Caco-2 (cell line): ENCODE measurements at regions not wholly inside any gene's neighbourhood (a gene's known extent, or its start where the extent isn't known, plus 50 kb on each side); places are given as distances from the start of the nearest gene placed in this dataset.
A peak's percentile ranks its signal among the peaks of the same experiment; 100 is the strongest.

Experiments used
- BruUV-seq: library from RNA; stranded (reverse); fragments of 400-500 nt; replicated peaks from 2 replicates; lab custom pipeline; 2021; lab: Mats Ljungman, UMichigan
- CTCF ChIA-PET: fragments of 300-600 bp; sonication (Branson Sonifier 250); formaldehyde crosslinking; loops from one replicate; lab custom pipeline; 2022; ENCODE audit warnings: antibody characterized with exemption; lab: Charles Lee
- POLR2A ChIA-PET: fragments of 300-600 bp; sonication (Branson Sonifier 250); formaldehyde crosslinking; loops from one replicate; lab custom pipeline; 2022; ENCODE audit warnings: antibody characterized with exemption; lab: Charles Lee
- DNase-seq, 2 experiments: peaks; one replicate each; pipeline versions ENCODE4 v3.0.0 to v3.0.0-alpha.2; 2020 to 2022
- H3K27me3 ChIP-seq: replicated peaks from 2 replicates; pipeline ENCODE4 v1.6.0; 2011; ENCODE audit warnings: low read length; ENCODE audit not compliant: control insufficient read depth, insufficient read depth
- H3K36me3 ChIP-seq: 2 replicates; pipeline ENCODE4 v1.5.1; 2011; ENCODE audit warnings: low read length; ENCODE audit not compliant: control insufficient read depth, insufficient read depth
- H3K4me1 ChIP-seq: fragments of 250-450 bp; sonication (Bioruptor Pico); 2 replicates; pipeline ENCODE4 v1.5.1; 2020; ENCODE audit warnings: mild to moderate bottlenecking
- H3K4me3 ChIP-seq: 2 replicates; pipeline ENCODE4 v1.5.1; 2011; ENCODE audit warnings: low read depth, mild to moderate bottlenecking, control low read depth, low read length
- H3K9me3 ChIP-seq: fragments of 250-450 bp; sonication (Bioruptor Pico); 2 replicates; pipeline ENCODE4 v1.5.1; 2020; ENCODE audit warnings: mild to moderate bottlenecking, moderate library complexity
- H3K27ac Mint-ChIP-seq: one replicate; pipeline ENCODE4 v1.8.0; 2022; ENCODE audit warnings: mixed read lengths; ENCODE audit not compliant: unreplicated experiment
- H3K27me3 Mint-ChIP-seq: one replicate; pipeline ENCODE4 v1.8.0; 2022; ENCODE audit warnings: mixed read lengths; ENCODE audit not compliant: insufficient read depth, unreplicated experiment
- H3K36me3 Mint-ChIP-seq: one replicate; pipeline ENCODE4 v1.8.0; 2022; ENCODE audit warnings: mild to moderate bottlenecking, mixed read lengths; ENCODE audit not compliant: insufficient read depth, unreplicated experiment
- H3K4me1 Mint-ChIP-seq: one replicate; pipeline ENCODE4 v1.8.0; 2022; ENCODE audit warnings: low read depth, mixed read lengths; ENCODE audit not compliant: unreplicated experiment
- H3K4me3 Mint-ChIP-seq: one replicate; pipeline ENCODE4 v1.8.0; 2022; ENCODE audit warnings: mild to moderate bottlenecking, moderate library complexity, mixed read lengths; ENCODE audit not compliant: unreplicated experiment
- H3K9me3 Mint-ChIP-seq: one replicate; pipeline ENCODE4 v1.8.0; 2022; ENCODE audit warnings: mixed read lengths; ENCODE audit not compliant: unreplicated experiment
- intact Hi-C: fragments of 100-400 bp; cut with micrococcal nuclease; formaldehyde crosslinking; loops from one replicate; pipeline ENCODE4 v1.10.0; 2022; ENCODE audit not compliant: unreplicated experiment
- TF ChIP-seq, protein P1 (sequence below), 2 experiments: fragments of 200-600 bp in 1 of 2; IDR thresholded peaks; 1 replicate in 1 of 2; 2 replicates in 1 of 2; pipeline versions ENCODE4 v1.5.1 to v1.8.0; 2011 to 2022; ENCODE audit warnings: antibody characterized with exemption in 1 of 2, control low read depth in 1 of 2, inconsistent platforms in 1 of 2, low read depth in 1 of 2, low read length in 1 of 2, mild to moderate bottlenecking in 1 of 2, moderate library complexity in 1 of 2; ENCODE audit not compliant: insufficient read depth in 1 of 2, severe bottlenecking in 1 of 2, unreplicated experiment in 1 of 2

DNA sequence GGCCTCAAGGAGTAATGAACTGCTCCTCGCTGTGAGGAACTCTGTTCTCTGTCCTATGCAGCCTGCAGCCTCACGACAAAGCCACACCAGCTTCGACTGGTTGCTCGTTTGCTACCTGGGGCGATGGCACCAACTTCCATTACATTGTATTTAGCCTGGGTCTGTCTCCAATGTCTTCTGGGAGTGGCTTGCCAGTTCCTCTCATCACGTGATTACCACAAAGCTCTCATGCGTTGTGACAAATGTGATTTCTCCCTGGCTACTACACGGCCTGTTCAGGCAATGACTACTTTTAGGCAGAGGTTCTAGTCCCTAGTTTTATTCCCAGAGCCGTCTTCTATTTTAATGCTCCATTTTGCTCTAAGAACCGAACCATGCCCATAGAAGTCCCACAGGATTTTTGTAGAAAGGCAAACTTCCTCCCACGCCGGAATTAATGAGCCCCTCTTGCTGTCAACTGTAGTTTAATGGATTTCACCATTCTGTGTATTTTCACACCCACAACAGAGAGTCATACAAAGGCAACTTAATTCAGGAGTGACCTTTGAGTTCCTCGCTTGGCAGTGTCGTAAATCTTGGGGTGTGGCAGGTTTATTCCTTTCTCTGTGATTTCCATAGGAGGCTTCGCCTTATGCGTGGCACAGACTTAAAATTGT is 351.9 kb downstream of the EFNB2 start:
- no TSS peak for BruUV-seq

DNA sequence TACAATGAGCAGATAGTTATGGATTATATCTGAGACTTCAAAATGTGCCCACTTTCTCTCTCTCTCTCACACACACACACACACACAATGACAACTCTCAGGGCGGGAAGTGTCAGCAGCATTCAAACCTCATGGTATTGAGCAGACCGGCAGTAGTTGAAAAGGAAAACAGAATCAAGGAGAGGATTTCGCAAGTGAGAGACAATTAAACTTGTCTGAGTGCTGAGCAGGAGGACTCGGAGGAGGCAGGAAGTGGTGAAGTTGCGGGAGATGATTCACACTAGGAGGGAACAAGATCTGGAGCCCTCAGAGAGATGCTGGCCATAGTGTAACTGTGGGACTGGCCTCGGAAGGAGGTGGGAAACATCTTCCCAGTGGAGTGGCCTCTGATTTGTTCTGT is 353.1 kb downstream of the EFNB2 start:
- no peak overlapping the region for H3K4me3 ChIP-seq
- no peaks in the 10 kb centered on the region for H3K36me3 ChIP-seq
- Mint-ChIP-seq H3K27me3 (no peaks in the 10 kb centered on the region), H3K27ac (peak overlapping the region; percentile 30), H3K36me3 (no peaks in the 10 kb centered on the region), H3K4me1 (peaks cover 42% of the 10 kb centered on the region), H3K4me3 (no peak overlapping the region), H3K9me3 (peaks cover 24% of the 10 kb centered on the region)
- no TSS peak for BruUV-seq
- ChIA-PET POLR2A (no interaction called here), CTCF (no interaction called here)
- TF ChIP-seq, protein P1, sequence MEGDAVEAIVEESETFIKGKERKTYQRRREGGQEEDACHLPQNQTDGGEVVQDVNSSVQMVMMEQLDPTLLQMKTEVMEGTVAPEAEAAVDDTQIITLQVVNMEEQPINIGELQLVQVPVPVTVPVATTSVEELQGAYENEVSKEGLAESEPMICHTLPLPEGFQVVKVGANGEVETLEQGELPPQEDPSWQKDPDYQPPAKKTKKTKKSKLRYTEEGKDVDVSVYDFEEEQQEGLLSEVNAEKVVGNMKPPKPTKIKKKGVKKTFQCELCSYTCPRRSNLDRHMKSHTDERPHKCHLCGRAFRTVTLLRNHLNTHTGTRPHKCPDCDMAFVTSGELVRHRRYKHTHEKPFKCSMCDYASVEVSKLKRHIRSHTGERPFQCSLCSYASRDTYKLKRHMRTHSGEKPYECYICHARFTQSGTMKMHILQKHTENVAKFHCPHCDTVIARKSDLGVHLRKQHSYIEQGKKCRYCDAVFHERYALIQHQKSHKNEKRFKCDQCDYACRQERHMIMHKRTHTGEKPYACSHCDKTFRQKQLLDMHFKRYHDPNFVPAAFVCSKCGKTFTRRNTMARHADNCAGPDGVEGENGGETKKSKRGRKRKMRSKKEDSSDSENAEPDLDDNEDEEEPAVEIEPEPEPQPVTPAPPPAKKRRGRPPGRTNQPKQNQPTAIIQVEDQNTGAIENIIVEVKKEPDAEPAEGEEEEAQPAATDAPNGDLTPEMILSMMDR (IDR thresholded peaks at IDR 0.05; ENCODE audit: insufficient read depth in 1 of 2, low read depth in 1 of 2, low read length in 1 of 2, severe bottlenecking in 1 of 2, unreplicated experiment in 1 of 2) = no peak
- no peak for DNase-seq
- no peaks in the 10 kb centered on the region for H3K9me3 ChIP-seq
- H3K4me1 ChIP-seq = peaks cover 35% of the 10 kb centered on the region
- intact Hi-C loops = loop anchor here (2.0 kb wide), 2 partner anchors 30 to 60 kb away; no protein-coding TSS in a partner anchor
- H3K27me3 ChIP-seq = no peaks in the 10 kb centered on the region

More for the DNA sequence above, 351.9 kb downstream of the EFNB2 start:
- Mint-ChIP-seq H3K4me3 (no peak overlapping the region), H3K27me3 (no peaks in the 10 kb centered on the region), H3K36me3 (no peaks in the 10 kb centered on the region), H3K4me1 (peaks cover 39% of the 10 kb centered on the region), H3K27ac (peak overlapping the region; percentile 30), H3K9me3 (peaks cover 27% of the 10 kb centered on the region)
- POLR2A ChIA-PET = no interaction called here
- no peak overlapping the region for H3K4me3 ChIP-seq
- H3K9me3 ChIP-seq = no peaks in the 10 kb centered on the region
- no peaks in the 10 kb centered on the region for H3K27me3 ChIP-seq
- H3K36me3 ChIP-seq = no peaks in the 10 kb centered on the region
- peak; percentile 56 to 72 for DNase-seq
- CTCF ChIA-PET = no interaction called here
- peaks cover 28% of the 10 kb centered on the region for H3K4me1 ChIP-seq
- intact Hi-C loops = loop anchor here (1.0 to 2.0 kb wide), 3 partner anchors 29 to 87 kb away; no protein-coding TSS in a partner anchor
- TF ChIP-seq, protein P1 (IDR thresholded peaks at IDR 0.05; ENCODE audit: insufficient read depth in 1 of 2, low read depth in 1 of 2, low read length in 1 of 2, severe bottlenecking in 1 of 2, unreplicated experiment in 1 of 2) = no peak

DNA sequence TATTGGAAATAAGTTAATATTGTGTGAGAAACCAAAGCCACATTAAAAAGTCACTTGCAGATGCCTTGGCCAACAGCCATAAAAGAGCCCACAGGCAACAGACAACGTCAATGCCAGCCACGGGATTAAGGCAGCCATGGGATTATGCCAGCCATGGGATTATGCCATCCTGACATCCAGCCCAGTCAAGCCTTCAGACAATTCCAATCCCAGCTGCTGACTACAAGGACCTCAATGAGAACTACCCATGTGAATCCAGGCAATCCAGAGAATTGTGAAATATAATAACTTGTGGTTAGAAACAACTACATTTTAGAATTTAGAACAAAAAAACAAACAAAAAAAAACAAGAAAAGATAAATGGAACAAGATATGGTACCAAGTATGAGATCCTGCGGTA is 356.6 kb downstream of the EFNB2 start:
- ChIA-PET POLR2A (no interaction called here), CTCF (no interaction called here)
- H3K36me3 ChIP-seq = no peaks in the 10 kb centered on the region
- peaks cover 29% of the 10 kb centered on the region for H3K4me1 ChIP-seq
- Mint-ChIP-seq H3K4me3 (no peak overlapping the region), H3K4me1 (peaks cover 46% of the 10 kb centered on the region), H3K9me3 (peaks cover 7% of the 10 kb centered on the region), H3K27me3 (no peaks in the 10 kb centered on the region), H3K36me3 (no peaks in the 10 kb centered on the region), H3K27ac (no peak overlapping the region)
- intact Hi-C loops = no loop called here
- BruUV-seq = no TSS peak
- no peak for DNase-seq
- no peaks in the 10 kb centered on the region for H3K9me3 ChIP-seq
- no peaks in the 10 kb centered on the region for H3K27me3 ChIP-seq
- TF ChIP-seq, protein P1 (IDR thresholded peaks at IDR 0.05; ENCODE audit: insufficient read depth in 1 of 2, low read depth in 1 of 2, low read length in 1 of 2, severe bottlenecking in 1 of 2, unreplicated experiment in 1 of 2) = no peak
- no peak overlapping the region for H3K4me3 ChIP-seq
